ENCODE measurements at regions not wholly inside any gene's neighbourhood (a gene's known extent, or its start where the extent isn't known, plus 50 kb on each side); places are given as distances from the start of the nearest gene placed in this dataset.

- TF ChIP-seq CTCF (IDR thresholded peaks at IDR 0.05) (no peak), EP300 (IDR thresholded peaks at IDR 0.05) (no peak), POLR2A (IDR thresholded peaks at IDR 0.05) (no peak)
Observed at GRCh38 chr10:83432261-83433045, 706.9 kb upstream of the GHITM start.
